ENCODE measurements at regions not wholly inside any gene's neighbourhood (a gene's known extent, or its start where the extent isn't known, plus 50 kb on each side); places are given as distances from the start of the nearest gene placed in this dataset.

DNA sequence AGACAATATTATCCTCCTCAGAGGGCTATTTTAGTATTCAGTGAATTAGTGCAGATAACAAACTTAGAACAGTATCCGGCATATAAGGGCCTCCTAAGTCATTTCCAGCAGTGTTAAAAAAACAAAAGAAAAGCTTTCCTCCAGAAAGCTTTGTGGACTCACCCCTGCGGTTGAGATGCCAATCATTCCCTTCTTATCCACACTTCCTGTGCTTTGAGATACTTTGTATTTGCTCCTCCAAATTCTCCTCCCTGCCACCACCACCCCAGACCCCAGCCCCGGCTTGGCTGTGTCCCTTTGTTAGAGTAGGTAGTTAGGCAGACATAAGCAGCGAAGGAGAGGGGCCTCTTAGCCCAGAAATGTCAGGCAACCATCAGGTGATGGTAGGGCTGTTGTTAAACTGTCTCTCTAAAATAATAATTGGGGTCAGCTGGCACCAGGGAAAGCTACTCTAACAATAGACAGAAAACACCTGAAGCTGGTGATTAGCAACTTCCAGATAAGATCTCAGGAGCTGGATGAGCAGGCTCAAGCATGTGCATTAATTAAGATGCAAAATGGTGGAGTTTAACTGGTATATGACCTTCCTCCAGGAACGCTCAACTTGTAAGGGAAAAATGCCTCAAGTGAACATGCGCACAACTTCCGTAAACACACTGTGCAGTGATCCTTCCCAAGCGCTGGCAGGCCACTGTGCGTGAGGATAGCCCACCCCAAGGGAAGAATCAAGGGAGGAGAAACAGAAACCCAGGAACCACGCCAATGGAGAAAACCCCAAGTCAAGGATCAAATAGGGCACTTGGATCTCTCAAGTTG is 152.1 kb upstream of the EEA1 start:
- DNase-seq (ENCODE audit: low read depth), result peak; percentile 31
- no peak overlapping the region for H3K4me3 ChIP-seq (ENCODE audit: low read depth, low read length)
- TF ChIP-seq, protein P1, sequence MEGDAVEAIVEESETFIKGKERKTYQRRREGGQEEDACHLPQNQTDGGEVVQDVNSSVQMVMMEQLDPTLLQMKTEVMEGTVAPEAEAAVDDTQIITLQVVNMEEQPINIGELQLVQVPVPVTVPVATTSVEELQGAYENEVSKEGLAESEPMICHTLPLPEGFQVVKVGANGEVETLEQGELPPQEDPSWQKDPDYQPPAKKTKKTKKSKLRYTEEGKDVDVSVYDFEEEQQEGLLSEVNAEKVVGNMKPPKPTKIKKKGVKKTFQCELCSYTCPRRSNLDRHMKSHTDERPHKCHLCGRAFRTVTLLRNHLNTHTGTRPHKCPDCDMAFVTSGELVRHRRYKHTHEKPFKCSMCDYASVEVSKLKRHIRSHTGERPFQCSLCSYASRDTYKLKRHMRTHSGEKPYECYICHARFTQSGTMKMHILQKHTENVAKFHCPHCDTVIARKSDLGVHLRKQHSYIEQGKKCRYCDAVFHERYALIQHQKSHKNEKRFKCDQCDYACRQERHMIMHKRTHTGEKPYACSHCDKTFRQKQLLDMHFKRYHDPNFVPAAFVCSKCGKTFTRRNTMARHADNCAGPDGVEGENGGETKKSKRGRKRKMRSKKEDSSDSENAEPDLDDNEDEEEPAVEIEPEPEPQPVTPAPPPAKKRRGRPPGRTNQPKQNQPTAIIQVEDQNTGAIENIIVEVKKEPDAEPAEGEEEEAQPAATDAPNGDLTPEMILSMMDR (IDR thresholded peaks at IDR 0.05; ENCODE audit: low read depth, low read length, missing control alignments), result no peak
- in situ Hi-C loops (cut with HindIII; ENCODE audit: low sequenced_read_pairs), result no loop called here

DNA sequence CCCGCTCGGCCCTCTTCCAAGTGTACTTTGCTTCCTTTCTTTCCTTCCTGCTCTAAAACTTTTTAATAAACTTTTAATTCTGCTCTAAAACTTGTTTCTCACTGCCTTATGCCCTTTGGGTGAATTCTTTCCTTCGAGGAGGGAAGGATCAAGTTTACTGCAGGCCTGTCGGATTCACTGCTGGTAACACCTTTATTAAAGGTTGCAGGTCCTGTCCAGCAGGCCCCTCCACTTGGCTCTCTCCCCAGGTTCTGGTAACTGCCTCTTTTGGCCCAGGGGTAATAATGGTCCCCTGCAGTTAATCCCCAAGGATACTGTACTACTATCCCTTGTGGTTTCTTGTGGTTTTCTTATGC is 152.7 kb upstream of the EEA1 start:
- no peak for DNase-seq (ENCODE audit: low read depth)
- in situ Hi-C loops (cut with HindIII; ENCODE audit: low sequenced_read_pairs), result no loop called here
- no peak overlapping the region for H3K4me3 ChIP-seq (ENCODE audit: low read depth, low read length)
- TF ChIP-seq, protein P1 (IDR thresholded peaks at IDR 0.05; ENCODE audit: low read depth, low read length, missing control alignments), result no peak

- in situ Hi-C loops (cut with HindIII; ENCODE audit: low sequenced_read_pairs), result no loop called here
- no peak for DNase-seq (ENCODE audit: low read depth)
- no peak overlapping the region for H3K4me3 ChIP-seq (ENCODE audit: low read depth, low read length)
- TF ChIP-seq, protein P1 (IDR thresholded peaks at IDR 0.05; ENCODE audit: low read depth, low read length, missing control alignments), result no peak
Observed at GRCh38 chr12:93085383-93086287, 156.5 kb upstream of the EEA1 start.

DNA sequence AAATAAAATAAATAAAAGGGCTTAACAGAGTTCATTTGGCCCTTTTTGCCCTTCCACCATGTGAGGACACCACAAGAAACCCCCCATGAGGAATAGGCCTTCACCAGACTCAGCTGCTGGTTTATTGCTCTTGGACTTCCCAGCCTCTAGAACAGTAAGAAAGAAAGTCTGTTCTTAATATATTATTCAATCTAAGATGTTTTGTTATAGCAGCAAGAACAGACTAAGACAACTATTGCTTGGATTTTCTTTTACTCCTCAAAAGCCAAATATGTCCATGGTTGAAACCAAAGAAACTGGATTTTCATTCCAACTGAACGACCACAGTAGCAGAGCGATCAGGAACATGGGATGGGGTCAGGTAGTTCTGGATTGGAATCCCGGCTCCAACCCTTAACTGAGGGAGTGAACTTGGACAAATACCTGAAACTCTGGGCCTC is 157.2 kb upstream of the EEA1 start:
- TF ChIP-seq, protein P1 (IDR thresholded peaks at IDR 0.05; ENCODE audit: low read depth, low read length, missing control alignments), result no peak

GRCh38 chr12:93087840-93088610 is 158.9 kb upstream of the EEA1 start:
- in situ Hi-C loops (cut with HindIII; ENCODE audit: low sequenced_read_pairs), result no loop called here
- no peak overlapping the region for H3K4me3 ChIP-seq (ENCODE audit: low read depth, low read length)
- TF ChIP-seq, protein P1 (IDR thresholded peaks at IDR 0.05; ENCODE audit: low read depth, low read length, missing control alignments), result no peak
- DNase-seq (ENCODE audit: low read depth), result no peak

More for the DNA sequence above, 157.2 kb upstream of the EEA1 start:
- no peak overlapping the region for H3K4me3 ChIP-seq (ENCODE audit: low read depth, low read length)
- in situ Hi-C loops (cut with HindIII; ENCODE audit: low sequenced_read_pairs), result no loop called here
- DNase-seq (ENCODE audit: low read depth), result no peak

All from astrocyte of the cerebellum (primary cell).